CD14-positive monocyte (primary cell): ENCODE measurements at regions not wholly inside any gene's neighbourhood (a gene's known extent, or its start where the extent isn't known, plus 50 kb on each side); places are given as distances from the start of the nearest gene placed in this dataset.

Source experiments
- DNase-seq, 3 donors: peaks; one replicate each; pipeline ENCODE4 v3.0.0-alpha.2; 2011 to 2022
- H2AFZ ChIP-seq: 2 replicates; pipeline ENCODE4 v1.6.0; 2012; ENCODE audit warnings: mild to moderate bottlenecking, low read depth, low read length, inconsistent platforms; ENCODE audit not compliant: insufficient read depth, poor library complexity, severe bottlenecking
- H3K27ac ChIP-seq, 2 donors: 1 replicate in 1 of 2; 2 replicates in 1 of 2; pipeline ENCODE4 v1.5.1; 2012 to 2013; ENCODE audit warnings: low read length in 2 of 2, control low read depth in 1 of 2, inconsistent platforms in 1 of 2, low read depth in 1 of 2, mild to moderate bottlenecking in 1 of 2
- H3K27me3 ChIP-seq, 2 donors: one replicate each; pipeline versions ENCODE4 v1.6.0 to v1.6.1; 2011 to 2013; ENCODE audit warnings: low read length in 2 of 2; ENCODE audit not compliant: control insufficient read depth in 2 of 2, insufficient read depth in 2 of 2
- H3K36me3 ChIP-seq, 2 donors: replicated peaks in 1 of 2; 1 replicate in 1 of 2; 2 replicates in 1 of 2; pipeline versions ENCODE4 v1.5.1 to v1.6.1; 2012 to 2013; ENCODE audit warnings: low read length in 2 of 2, control low read depth in 1 of 2, inconsistent platforms in 1 of 2, mild to moderate bottlenecking in 1 of 2; ENCODE audit not compliant: insufficient read depth in 2 of 2, control insufficient read depth in 1 of 2
- H3K4me1 ChIP-seq, 2 donors: 1 replicate in 1 of 2; 2 replicates in 1 of 2; pipeline versions ENCODE4 v1.5.1 to v1.6.1; 2012 to 2013; ENCODE audit warnings: low read length in 2 of 2, control low read depth in 1 of 2, inconsistent platforms in 1 of 2, mild to moderate bottlenecking in 1 of 2, moderate library complexity in 1 of 2; ENCODE audit not compliant: insufficient read depth in 2 of 2, control insufficient read depth in 1 of 2
- H3K4me2 ChIP-seq: replicated peaks from 2 replicates; pipeline ENCODE3; 2012; ENCODE audit warnings: low read length, moderate library complexity, mild to moderate bottlenecking; ENCODE audit not compliant: poor library complexity, severe bottlenecking; ENCODE audit errors: extremely low read depth
- H3K4me3 ChIP-seq, 3 experiments: fragments of 200-600 bp in 1 of 3; sonication (generic) in 1 of 3; replicated peaks in 1 of 3; 1 replicate in 2 of 3; 2 replicates in 1 of 3; pipeline ENCODE4 v1.5.1; 2011 to 2013; ENCODE audit warnings: low read length in 3 of 3, mild to moderate bottlenecking in 3 of 3, control low read depth in 2 of 3, low read depth in 2 of 3, inconsistent platforms in 1 of 3, moderate library complexity in 1 of 3
- H3K79me2 ChIP-seq: 2 replicates; pipeline ENCODE4 v1.6.0; 2012; ENCODE audit warnings: mild to moderate bottlenecking, control low read depth, inconsistent platforms, low read length, moderate library complexity; ENCODE audit not compliant: insufficient read depth
- H3K9ac ChIP-seq: 2 replicates; pipeline ENCODE4 v1.6.0; 2017; ENCODE audit warnings: low read length, mild to moderate bottlenecking; ENCODE audit not compliant: insufficient read depth, poor library complexity, severe bottlenecking
- H3K9me3 ChIP-seq, 2 donors: replicated peaks in 1 of 2; 1 replicate in 1 of 2; 2 replicates in 1 of 2; pipeline versions ENCODE4 v1.5.1 to v1.6.1; 2012 to 2013; ENCODE audit warnings: low read length in 2 of 2, control low read depth in 1 of 2; ENCODE audit not compliant: control insufficient read depth in 1 of 2, insufficient read depth in 1 of 2
- H4K20me1 ChIP-seq: 2 replicates; pipeline ENCODE4 v1.6.0; 2012; ENCODE audit warnings: mild to moderate bottlenecking, low read length, control low read depth, moderate library complexity; ENCODE audit not compliant: insufficient read depth
- H3K27ac Mint-ChIP-seq, 7 donors: one replicate each; pipeline ENCODE4 v1.8.0; 2020; ENCODE audit warnings: mild to moderate bottlenecking in 7 of 7, mixed read lengths in 7 of 7, moderate library complexity in 6 of 7, inconsistent platforms in 2 of 7
- H3K27me3 Mint-ChIP-seq, 3 donors: one replicate each; pipeline ENCODE4 v1.8.0; 2021 to 2022; ENCODE audit warnings: low read depth in 3 of 3, mild to moderate bottlenecking in 3 of 3, mixed read lengths in 3 of 3, moderate library complexity in 3 of 3, inconsistent platforms in 1 of 3
- H3K36me3 Mint-ChIP-seq, 2 donors: one replicate each; pipeline ENCODE4 v1.8.0; 2020; ENCODE audit warnings: mixed read lengths in 2 of 2, inconsistent platforms in 1 of 2, mild to moderate bottlenecking in 1 of 2
- H3K4me1 Mint-ChIP-seq: one replicate; pipeline ENCODE4 v1.8.0; 2020; ENCODE audit warnings: mild to moderate bottlenecking, mixed read lengths
- H3K4me3 Mint-ChIP-seq, 2 donors: one replicate each; pipeline ENCODE4 v1.8.0; 2020; ENCODE audit warnings: mild to moderate bottlenecking in 2 of 2, mixed read lengths in 2 of 2, moderate library complexity in 1 of 2
- H3K9me3 Mint-ChIP-seq, 7 donors: one replicate each; pipeline ENCODE4 v1.8.0; 2020 to 2022; ENCODE audit warnings: mixed read lengths in 7 of 7, mild to moderate bottlenecking in 6 of 7, moderate library complexity in 6 of 7, inconsistent platforms in 2 of 7
- CTCF ChIP-seq: fragments of 200-600 bp; IDR thresholded peaks from one replicate; pipeline ENCODE4 v1.8.0; 2022; ENCODE audit warnings: antibody characterized with exemption, mild to moderate bottlenecking
- WGBS: methylation state at CpG from one replicate; pipeline ENCODE4 v1.1.5; 2013; ENCODE audit warnings: missing lambda C conversion rate; ENCODE audit not compliant: insufficient coverage; 5-methylcytosine and 5-hydroxymethylcytosine counted together
- intact Hi-C, 2 donors: fragments of 100-400 bp; cut with micrococcal nuclease; formaldehyde crosslinking; loops; one replicate each; pipeline versions ENCODE4 v1.15.0 to v1.15.1; 2023

- H3K4me2 ChIP-seq, result no peak overlapping the region
- H3K4me1 Mint-ChIP-seq, result no peaks in the 10 kb centered on the region
Observed at GRCh38 chr15:87500240-87500639, 756.3 kb downstream of the NTRK3 start.

GRCh38 chr15:87498560-87498959 is 758.0 kb downstream of the NTRK3 start:
- WGBS, result 95% methylated on average over 4 of the region's 5 CpGs
- H3K4me2 ChIP-seq, result no peak overlapping the region

More at GRCh38 chr15:87500240-87500639, 756.3 kb downstream of the NTRK3 start:
- H3K9ac ChIP-seq, result no peak overlapping the region
- intact Hi-C loops, result no loop called here
- H3K27ac Mint-ChIP-seq, result no peak overlapping the region
- no peaks in the 10 kb centered on the region for H3K4me1 ChIP-seq
- no peak for DNase-seq
- H3K36me3 Mint-ChIP-seq, result no peaks in the 10 kb centered on the region
- no peaks in the 10 kb centered on the region for H3K27me3 ChIP-seq
- H3K27ac ChIP-seq, result no peak overlapping the region
- H3K79me2 ChIP-seq, result no peaks in the 10 kb centered on the region
- no peak overlapping the region for H2AFZ ChIP-seq
- 81% methylated on average over 4 of the region's 7 CpGs for WGBS
- H3K9me3 ChIP-seq, result peaks cover 0 to 6% of the 10 kb centered on the region in 2 donors
- no peak for TF ChIP-seq CTCF
- peaks cover 0 to 12% (median 3%) of the 10 kb centered on the region in 7 donors for H3K9me3 Mint-ChIP-seq
- no peak overlapping the region for H3K4me3 ChIP-seq
- H4K20me1 ChIP-seq, result no peaks in the 10 kb centered on the region
- H3K4me3 Mint-ChIP-seq, result no peak overlapping the region
- no peaks in the 10 kb centered on the region for H3K36me3 ChIP-seq
- H3K27me3 Mint-ChIP-seq, result peaks cover 0 to 3% (median 0%) of the 10 kb centered on the region in 3 donors

More at GRCh38 chr15:87498560-87498959, 758.0 kb downstream of the NTRK3 start:
- Mint-ChIP-seq H3K9me3 (peaks cover 0 to 14% (median 4%) of the 10 kb centered on the region in 7 donors), H3K36me3 (no peaks in the 10 kb centered on the region), H3K4me1 (no peaks in the 10 kb centered on the region), H3K4me3 (no peak overlapping the region), H3K27ac (no peak overlapping the region), H3K27me3 (peaks cover 0 to 3% (median 0%) of the 10 kb centered on the region in 3 donors)
- Histone ChIP-seq H2AFZ (no peak overlapping the region), H3K27me3 (no peaks in the 10 kb centered on the region), H3K4me1 (no peaks in the 10 kb centered on the region), H3K4me3 (no peak overlapping the region), H3K36me3 (no peaks in the 10 kb centered on the region), H3K79me2 (no peaks in the 10 kb centered on the region), H3K9ac (no peak overlapping the region), H3K27ac (no peak overlapping the region), H3K9me3 (peaks cover 4 to 6% of the 10 kb centered on the region in 2 donors), H4K20me1 (no peaks in the 10 kb centered on the region)
- no peak for DNase-seq
- intact Hi-C loops, result no loop called here
- no peak for TF ChIP-seq CTCF
